Liver (tissue), 8 donors: ENCODE measurements at regions not wholly inside any gene's neighbourhood (a gene's known extent, or its start where the extent isn't known, plus 50 kb on each side); places are given as distances from the start of the nearest gene placed in this dataset.

ENCODE experiments used
- DNase-seq: peaks from one replicate; pipeline ENCODE4 v3.0.0-alpha.2; 2017; ENCODE audit warnings: low spot score
- H3K27ac ChIP-seq, 2 donors: one replicate each; pipeline ENCODE4 v1.7.0; 2013; ENCODE audit warnings: inconsistent platforms in 2 of 2, low read length in 2 of 2, control low read depth in 1 of 2, low read depth in 1 of 2, mild to moderate bottlenecking in 1 of 2
- H3K27me3 ChIP-seq, 4 donors: one replicate each; pipeline versions ENCODE4 v1.6.1 to v1.7.0; 2013; ENCODE audit warnings: low read length in 3 of 4, inconsistent platforms in 1 of 4, mild to moderate bottlenecking in 1 of 4, moderate library complexity in 1 of 4; ENCODE audit not compliant: control insufficient read depth in 4 of 4, insufficient read depth in 4 of 4
- H3K36me3 ChIP-seq, 4 donors: one replicate each; pipeline versions ENCODE4 v1.6.1 to v1.7.0; 2013; ENCODE audit warnings: low read length in 3 of 4, mild to moderate bottlenecking in 3 of 4, low read depth in 1 of 4, moderate library complexity in 1 of 4; ENCODE audit not compliant: control insufficient read depth in 4 of 4, insufficient read depth in 3 of 4
- H3K4me1 ChIP-seq, 4 donors: one replicate each; pipeline versions ENCODE4 v1.6.1 to v1.7.0; 2013; ENCODE audit warnings: low read length in 3 of 4, mild to moderate bottlenecking in 3 of 4, moderate library complexity in 1 of 4; ENCODE audit not compliant: control insufficient read depth in 4 of 4, insufficient read depth in 4 of 4
- H3K4me3 ChIP-seq, 3 donors: one replicate each; pipeline versions ENCODE4 v1.6.1 to v1.7.0; 2013; ENCODE audit warnings: low read length in 3 of 3, control low read depth in 1 of 3, low read depth in 1 of 3, mild to moderate bottlenecking in 1 of 3
- H3K9ac ChIP-seq, 2 donors: one replicate each; pipeline ENCODE4 v1.7.0; 2013; ENCODE audit warnings: low read length in 2 of 2, mild to moderate bottlenecking in 2 of 2, moderate library complexity in 2 of 2, control low read depth in 1 of 2, low read depth in 1 of 2
- H3K9me3 ChIP-seq, 4 donors: one replicate each; pipeline versions ENCODE4 v1.6.1 to v1.7.0; 2013; ENCODE audit warnings: low read length in 3 of 4; ENCODE audit not compliant: control insufficient read depth in 4 of 4
- ATF3 ChIP-seq: IDR thresholded peaks from 2 replicates; pipeline ENCODE4 v1.6.1; 2016; ENCODE audit warnings: antibody characterized with exemption
- CTCF ChIP-seq: fragments of 150-350 bp; IDR thresholded peaks from 2 replicates; pipeline ENCODE4 v1.5.1; 2017; ENCODE audit warnings: improper control_type of control experiment, low read depth, low read length; ENCODE audit not compliant: missing input control
- EGR1 ChIP-seq, 2 donors: IDR thresholded peaks; 2 replicates each; pipeline ENCODE4 v1.6.1; 2016 to 2018; ENCODE audit warnings: antibody characterized with exemption in 2 of 2, low read depth in 2 of 2
- FOXA1 ChIP-seq: IDR thresholded peaks from 2 replicates; pipeline ENCODE4 v1.6.1; 2016; ENCODE audit warnings: antibody characterized with exemption
- FOXA2 ChIP-seq: IDR thresholded peaks from 2 replicates; pipeline ENCODE4 v1.6.1; 2016; ENCODE audit warnings: antibody characterized with exemption
- GABPA ChIP-seq, 2 donors: IDR thresholded peaks in 1 of 2; conservative IDR thresholded peaks in 1 of 2; 2 replicates each; pipeline ENCODE4 v1.6.1; 2016; ENCODE audit warnings: antibody characterized with exemption in 2 of 2, mild to moderate bottlenecking in 1 of 2, moderate library complexity in 1 of 2
- HNF4A ChIP-seq, 2 donors: conservative IDR thresholded peaks; 2 replicates each; pipeline ENCODE4 v1.6.1; 2016; ENCODE audit warnings: antibody characterized with exemption in 2 of 2, mild to moderate bottlenecking in 2 of 2
- HNF4G ChIP-seq: IDR thresholded peaks from 2 replicates; pipeline ENCODE4 v1.6.1; 2016; ENCODE audit warnings: antibody characterized with exemption
- JUND ChIP-seq, 2 donors: IDR thresholded peaks; 2 replicates each; pipeline ENCODE4 v1.6.1; 2016; ENCODE audit warnings: antibody characterized with exemption in 2 of 2
- MAX ChIP-seq: IDR thresholded peaks from 2 replicates; pipeline ENCODE4 v1.6.1; 2016; ENCODE audit warnings: antibody characterized with exemption
- NR2F2 ChIP-seq: IDR thresholded peaks from 2 replicates; pipeline ENCODE4 v1.6.1; 2016; ENCODE audit warnings: antibody characterized with exemption
- RAD21 ChIP-seq, 2 donors: IDR thresholded peaks; 2 replicates each; pipeline ENCODE4 v1.6.1; 2016; ENCODE audit warnings: antibody characterized with exemption in 2 of 2, mild to moderate bottlenecking in 2 of 2
- REST ChIP-seq: IDR thresholded peaks from 2 replicates; pipeline ENCODE4 v1.6.1; 2016; ENCODE audit warnings: antibody characterized with exemption, mild to moderate bottlenecking
- RXRA ChIP-seq, 2 donors: IDR thresholded peaks; 2 replicates each; pipeline ENCODE4 v1.6.1; 2017 to 2018; ENCODE audit warnings: antibody characterized with exemption in 2 of 2, mild to moderate bottlenecking in 1 of 2
- SP1 ChIP-seq: IDR thresholded peaks from 2 replicates; pipeline ENCODE4 v1.6.1; 2018; ENCODE audit warnings: antibody characterized with exemption, mild to moderate bottlenecking
- TAF1 ChIP-seq: conservative IDR thresholded peaks from 2 replicates; pipeline ENCODE4 v1.6.1; 2016; ENCODE audit warnings: antibody characterized with exemption, mild to moderate bottlenecking
- YY1 ChIP-seq: IDR thresholded peaks from 2 replicates; pipeline ENCODE4 v1.6.1; 2016; ENCODE audit warnings: antibody characterized with exemption, mild to moderate bottlenecking
- ZBTB33 ChIP-seq: IDR thresholded peaks from 2 replicates; pipeline ENCODE4 v1.6.1; 2016; ENCODE audit warnings: antibody characterized with exemption
- WGBS: extraction: QIAGEN DNeasy Blood & Tissue Kit; methylation state at CpG from one replicate; pipeline ENCODE4 v1.1.7; 2013; 5-methylcytosine and 5-hydroxymethylcytosine counted together
- donor health status: healthy.
- donor health status: healthy.
- donor health status: healthy.
- donor health status: healthy.
- donor health status: healthy.

GRCh38 chr20:39381595-39381994, 419.5 kb downstream of the DHX35 start:
- no peaks in the 10 kb centered on the region for H3K4me1 ChIP-seq
- H3K9ac ChIP-seq = no peak overlapping the region
- no peak for DNase-seq
- 49% methylated on average over 4 of the region's 4 CpGs for whole genome bisulfite sequencing
- no peaks in the 10 kb centered on the region for H3K36me3 ChIP-seq
- TF ChIP-seq EGR1 (IDR thresholded peaks at IDR 0.05; ENCODE audit: low read depth in 2 of 2) (no peak), FOXA2 (no peak)
- H3K9me3 ChIP-seq = no peaks in the 10 kb centered on the region
- H3K27ac ChIP-seq = no peak overlapping the region
- H3K4me3 ChIP-seq = no peak overlapping the region
- H3K27me3 ChIP-seq = no peaks in the 10 kb centered on the region

- H3K27me3 ChIP-seq = peaks cover 0 to 4% (median 0%) of the 10 kb centered on the region in 4 donors
- H3K36me3 ChIP-seq = no peaks in the 10 kb centered on the region
- no peak overlapping the region for H3K9ac ChIP-seq
- no peak for DNase-seq
- TF ChIP-seq SP1 (no peak), MAX (no peak), FOXA2 (no peak), NR2F2 (no peak), YY1 (no peak), ATF3 (no peak), FOXA1 (no peak), CTCF (no peak), TAF1 (no peak), JUND (IDR thresholded peaks at IDR 0.05) (no peak), RXRA (IDR thresholded peaks at IDR 0.05) (no peak)
- no peak overlapping the region for H3K27ac ChIP-seq
- no peaks in the 10 kb centered on the region for H3K4me1 ChIP-seq
- no peak overlapping the region for H3K4me3 ChIP-seq
- WGBS = 67% methylated on average over 5 of the region's 5 CpGs
- no peaks in the 10 kb centered on the region for H3K9me3 ChIP-seq
Measured at GRCh38 chr20:39378776-39379175, 416.6 kb downstream of the DHX35 start.

- no peak overlapping the region for H3K27ac ChIP-seq
- H3K9me3 ChIP-seq = no peaks in the 10 kb centered on the region
- H3K4me3 ChIP-seq = no peak overlapping the region
- H3K36me3 ChIP-seq = no peaks in the 10 kb centered on the region
- H3K27me3 ChIP-seq = peaks cover 0 to 4% (median 0%) of the 10 kb centered on the region in 4 donors
- no peaks in the 10 kb centered on the region for H3K4me1 ChIP-seq
- H3K9ac ChIP-seq = no peak overlapping the region
- 77% methylated on average over 4 of the region's 4 CpGs for WGBS
- DNase-seq = no peak
- TF ChIP-seq EGR1 (IDR thresholded peaks at IDR 0.05; ENCODE audit: low read depth in 2 of 2) = no peak
- TF ChIP-seq GABPA (IDR thresholded peaks at IDR 0.05 in 1 of 2, conservative IDR thresholded peaks at IDR 0.05 in 1 of 2) = no peak
- no peak for TF ChIP-seq CTCF
- TF ChIP-seq HNF4A (conservative IDR thresholded peaks at IDR 0.05) = no peak
- no peak for TF ChIP-seq YY1
- no peak for TF ChIP-seq TAF1
- TF ChIP-seq RXRA (IDR thresholded peaks at IDR 0.05) = no peak
- no peak for TF ChIP-seq JUND (IDR thresholded peaks at IDR 0.05)
- no peak for TF ChIP-seq RAD21 (IDR thresholded peaks at IDR 0.05)
- no peak for TF ChIP-seq REST
- no peak for TF ChIP-seq SP1
- TF ChIP-seq ZBTB33 = no peak
- TF ChIP-seq MAX = no peak
- TF ChIP-seq NR2F2 = no peak
- TF ChIP-seq HNF4G = no peak
- no peak for TF ChIP-seq FOXA2
- TF ChIP-seq FOXA1 = no peak
Measured at GRCh38 chr20:39376788-39377187, 414.6 kb downstream of the DHX35 start.
